ENCODE measurements at regions not wholly inside any gene's neighbourhood (a gene's known extent, or its start where the extent isn't known, plus 50 kb on each side); places are given as distances from the start of the nearest gene placed in this dataset.
"Not testable (repeated sequence)": the region's sequence is repeated elsewhere in the genome, so short reads cannot be mapped to it uniquely, and the experiment has no call there.

DNA sequence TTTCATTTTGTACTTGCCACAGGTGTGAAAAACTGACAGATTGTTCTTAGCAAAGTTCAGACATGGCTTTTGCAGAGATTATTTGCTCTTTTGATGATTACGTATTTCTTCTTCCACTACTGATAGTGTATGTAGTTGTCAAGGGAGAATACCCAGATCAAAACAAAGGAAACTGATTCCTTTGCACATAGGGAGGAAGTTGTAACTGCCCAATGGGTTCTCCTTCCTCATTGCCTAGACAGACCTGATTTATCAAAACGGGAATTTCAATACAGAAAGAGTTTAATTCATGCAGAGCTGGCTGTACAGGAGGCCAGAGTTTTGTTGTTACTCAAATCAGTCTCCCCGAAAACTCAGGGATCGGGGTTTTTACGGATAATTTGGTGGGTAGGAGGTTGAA lies 214.7 kb downstream of the BCAS1 start:
- DNase-seq: no peak

DNA sequence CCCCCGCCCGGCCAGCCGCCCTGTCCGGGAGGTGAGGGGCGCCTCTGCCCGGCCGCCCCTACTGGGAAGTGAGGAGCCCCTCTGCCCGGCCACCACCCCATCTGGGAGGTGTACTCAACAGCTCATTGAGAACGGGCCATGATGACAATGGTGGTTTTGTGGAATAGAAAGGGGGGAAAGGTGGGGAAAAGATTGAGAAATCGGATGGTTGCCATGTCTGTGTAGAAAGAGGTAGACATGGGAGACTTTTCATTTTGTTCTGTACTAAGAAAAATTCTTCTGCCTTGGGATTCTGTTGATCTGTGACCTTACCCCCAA lies 215.8 kb downstream of the BCAS1 start:
- DNase-seq: not testable (repeated sequence)

DNA sequence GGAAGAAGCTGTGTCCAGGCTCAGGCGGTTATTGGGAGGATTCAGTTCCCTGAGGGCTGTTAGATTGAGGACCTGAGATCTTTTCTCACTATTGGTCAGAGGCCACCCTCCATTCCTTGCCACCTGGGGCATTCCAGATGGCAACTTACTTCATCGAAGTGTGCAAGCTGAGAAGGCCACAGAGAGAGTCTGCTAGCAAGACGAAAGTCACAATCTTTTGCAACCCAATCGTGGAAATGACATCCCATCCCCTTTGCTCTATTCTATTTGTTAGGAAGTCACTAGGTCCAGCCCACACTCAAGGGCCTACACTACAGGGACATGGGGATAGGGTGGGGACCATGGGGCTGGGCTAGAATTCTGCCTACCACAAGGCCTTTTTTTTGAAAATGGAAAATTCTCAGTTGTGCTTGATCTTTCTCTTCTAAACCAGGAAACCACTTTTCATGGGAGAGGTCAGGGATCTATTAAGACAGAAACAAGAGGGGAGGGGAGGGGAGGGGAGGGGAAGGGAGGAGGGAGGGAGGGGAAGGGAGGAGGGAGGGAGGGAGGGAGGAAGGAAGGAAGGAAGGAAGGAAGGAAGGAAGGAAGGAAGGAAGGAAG lies 217.2 kb downstream of the BCAS1 start:
- no peak for DNase-seq

DNA sequence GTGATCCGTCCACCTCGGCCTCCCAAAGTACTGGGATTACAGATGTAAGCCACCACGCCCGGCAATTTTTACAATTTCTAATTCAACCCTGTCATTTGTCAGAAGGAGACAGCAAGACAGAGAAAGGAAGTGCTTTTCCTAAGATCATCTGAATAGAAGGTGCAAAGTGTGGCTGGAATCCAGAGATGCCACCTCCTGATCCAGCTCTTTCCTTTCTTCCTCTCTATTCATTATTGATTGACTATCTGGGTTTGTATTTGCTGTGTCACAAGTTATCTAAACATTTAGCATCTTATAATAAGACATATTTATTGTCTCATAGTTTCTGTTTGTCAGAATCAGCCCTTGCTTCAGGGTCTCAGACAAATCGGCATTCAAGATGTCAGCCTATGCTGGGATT lies 217.7 kb downstream of the BCAS1 start:
- no peak for DNase-seq

DNA sequence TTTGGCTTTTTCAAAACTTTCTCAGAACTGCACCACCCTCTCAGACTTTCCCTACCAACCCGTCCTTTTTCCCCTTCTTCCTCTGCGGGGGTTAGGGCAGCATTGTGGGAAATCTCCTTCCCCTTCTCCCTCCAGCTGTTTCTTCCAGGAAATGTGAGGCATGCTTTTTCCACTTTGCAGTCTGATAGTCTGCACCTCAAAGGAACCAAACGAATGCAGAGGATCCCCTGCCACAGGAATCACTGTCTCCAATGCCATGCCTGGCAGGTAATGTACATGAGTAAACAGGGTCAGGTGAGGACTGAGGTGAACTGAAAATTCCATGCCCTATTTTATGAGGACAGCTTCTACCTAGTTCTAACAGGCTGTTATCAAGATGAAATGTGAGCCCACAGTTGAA lies 218.4 kb downstream of the BCAS1 start:
- no peak for DNase-seq

DNA sequence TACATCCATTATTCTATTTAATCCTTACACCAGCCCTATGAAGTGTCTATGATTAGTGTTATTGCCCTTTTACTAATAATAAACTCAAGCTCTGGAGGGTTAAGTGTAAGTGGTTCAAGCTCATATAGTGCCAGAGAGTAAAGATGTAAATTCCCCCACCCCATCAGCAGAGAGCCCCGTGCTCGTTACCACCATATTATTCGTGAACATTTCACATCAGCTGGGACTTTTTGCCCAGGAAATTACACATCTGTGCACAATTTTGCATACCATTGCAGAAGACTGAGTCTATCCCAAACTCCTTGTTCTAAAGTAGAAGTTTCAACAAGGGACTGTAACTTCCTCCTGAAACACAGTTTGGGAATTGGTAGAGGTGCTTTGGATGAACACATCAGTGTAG lies 220.1 kb downstream of the BCAS1 start:
- no peak for DNase-seq

DNA sequence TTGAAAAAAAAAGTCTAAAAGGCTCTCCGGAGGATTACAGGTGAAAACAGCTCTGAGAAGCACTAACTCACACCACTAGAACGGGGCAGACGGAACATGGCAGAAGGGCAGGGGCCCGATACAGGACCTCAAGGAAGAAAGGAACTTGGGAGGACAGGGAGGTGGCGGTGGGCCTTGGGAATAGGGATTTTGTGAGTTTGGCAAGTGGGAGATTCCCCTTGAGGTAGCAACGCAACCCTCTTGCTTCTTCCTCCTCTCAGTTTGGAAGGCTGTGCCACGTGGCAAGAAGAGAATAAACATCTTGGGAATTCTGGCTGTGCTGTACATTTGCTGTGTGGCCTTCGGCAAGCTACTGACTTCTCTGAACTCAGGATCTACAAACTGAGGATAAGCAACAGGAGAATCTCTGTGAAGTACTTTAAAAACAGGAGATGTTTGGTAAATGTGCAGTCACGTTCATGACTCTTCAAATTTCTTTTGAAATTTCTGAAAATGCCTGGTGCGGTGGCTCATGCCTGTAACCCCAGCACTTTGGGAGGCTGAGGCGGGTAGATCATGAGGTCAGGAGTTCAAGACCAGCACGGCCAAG lies 220.8 kb downstream of the BCAS1 start:
- no peak for DNase-seq

DNA sequence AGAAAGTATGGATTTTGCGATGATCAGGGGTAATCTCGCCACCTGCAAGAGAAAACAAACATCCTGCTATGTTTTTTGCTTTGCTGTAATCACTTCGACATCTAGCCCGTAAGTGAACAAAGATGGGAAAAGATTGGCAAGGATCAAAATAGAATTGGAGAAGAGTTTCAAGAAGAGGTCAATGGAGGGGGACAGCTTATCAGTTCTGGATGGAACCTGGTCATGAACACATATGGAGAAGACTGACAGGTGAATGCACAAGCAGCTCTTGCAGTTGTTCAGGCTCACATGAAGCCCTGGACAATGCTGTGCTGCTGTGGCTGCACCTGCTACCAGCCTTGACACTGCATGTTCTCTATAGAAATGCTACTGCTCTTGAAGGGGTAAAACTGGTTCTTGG lies 222.1 kb downstream of the BCAS1 start:
- no peak for DNase-seq

DNA sequence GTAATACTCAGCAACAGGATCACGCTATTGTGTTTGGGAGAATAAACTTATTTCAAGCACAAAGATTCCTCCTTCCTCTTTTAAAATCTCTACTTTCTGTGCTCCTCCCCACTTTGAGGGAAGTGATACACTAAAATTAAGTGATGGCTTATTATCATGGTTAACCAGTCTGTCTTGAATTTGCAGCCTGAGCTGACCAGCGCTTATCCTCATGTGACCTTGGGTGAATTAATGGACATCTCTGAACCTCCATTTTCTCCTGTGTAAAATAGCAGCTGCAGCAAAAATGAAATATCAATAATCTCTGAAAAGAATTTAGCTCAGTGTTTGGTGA lies 222.6 kb downstream of the BCAS1 start:
- DNase-seq: no peak

DNA sequence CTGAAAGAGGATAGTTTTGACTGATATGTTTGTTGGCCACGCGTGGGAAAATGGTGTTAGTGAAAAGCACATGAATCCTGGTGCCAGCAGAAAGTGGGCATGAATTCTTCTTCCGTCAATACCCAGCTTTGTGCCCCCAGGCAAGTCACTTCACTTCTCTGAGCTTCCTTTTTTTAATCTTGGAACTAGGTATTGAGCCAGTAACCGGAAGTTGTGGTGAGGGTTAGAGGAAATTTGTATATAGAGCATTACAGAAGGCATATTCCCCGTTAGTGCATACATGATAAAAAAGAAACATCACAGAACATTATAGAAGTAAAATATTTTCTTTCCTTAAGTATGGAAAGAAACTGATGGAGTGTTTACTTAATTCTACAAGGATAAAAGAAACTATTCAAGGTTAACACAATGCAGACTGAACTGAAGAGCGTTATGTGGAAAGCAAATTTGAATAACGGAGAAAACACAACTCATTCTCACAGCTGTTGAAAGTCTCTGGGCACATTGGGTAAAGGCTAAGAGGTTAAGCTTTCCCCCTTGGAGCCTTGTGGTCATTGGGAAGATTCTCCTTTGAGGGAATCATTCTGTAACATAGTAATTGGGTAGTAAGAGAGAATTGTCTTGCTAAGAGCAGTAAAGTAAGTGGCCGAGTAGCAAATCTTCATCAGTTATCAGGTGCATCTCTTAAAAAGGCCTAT lies 223.1 kb downstream of the BCAS1 start:
- no peak for DNase-seq

DNA sequence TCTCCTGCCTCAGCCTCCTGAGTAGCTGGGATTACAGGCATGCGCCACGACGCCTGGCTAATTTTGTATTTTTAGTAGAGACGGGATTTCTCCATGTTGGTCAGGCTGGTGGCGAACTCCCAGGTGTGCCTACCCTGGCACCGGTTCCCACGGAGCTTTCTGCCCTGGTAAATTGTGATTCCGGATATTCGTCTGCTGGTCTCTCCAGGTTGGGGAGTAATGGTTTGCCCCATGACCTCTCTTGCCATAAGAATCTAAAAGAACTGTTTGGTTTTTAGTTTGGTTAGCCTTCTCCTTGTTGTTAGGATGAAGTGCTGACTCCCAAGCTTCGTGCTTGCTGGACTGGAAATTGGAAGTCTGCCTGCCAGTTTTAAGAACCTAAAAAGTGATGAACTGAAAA lies 223.8 kb downstream of the BCAS1 start:
- no peak for DNase-seq

DNA sequence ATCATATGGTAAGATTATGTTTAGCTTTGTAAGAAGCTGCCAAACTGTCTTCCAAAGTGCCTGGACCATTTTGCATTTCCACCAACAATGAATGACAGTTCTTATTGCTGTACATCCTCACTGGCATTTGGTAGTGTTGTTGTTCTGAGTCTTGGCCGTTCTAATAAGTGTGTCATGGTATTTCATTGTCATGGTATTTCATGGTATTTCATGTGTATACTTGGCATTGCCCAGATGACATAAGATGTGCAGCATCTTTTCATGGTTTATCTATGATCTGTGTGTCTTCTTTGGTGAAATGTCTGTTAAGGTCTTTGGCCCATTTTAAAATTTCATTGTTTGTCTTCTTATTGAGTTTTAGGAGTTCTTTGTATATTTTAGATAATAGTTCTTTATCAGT lies 224.4 kb downstream of the BCAS1 start:
- DNase-seq: no peak

DNA sequence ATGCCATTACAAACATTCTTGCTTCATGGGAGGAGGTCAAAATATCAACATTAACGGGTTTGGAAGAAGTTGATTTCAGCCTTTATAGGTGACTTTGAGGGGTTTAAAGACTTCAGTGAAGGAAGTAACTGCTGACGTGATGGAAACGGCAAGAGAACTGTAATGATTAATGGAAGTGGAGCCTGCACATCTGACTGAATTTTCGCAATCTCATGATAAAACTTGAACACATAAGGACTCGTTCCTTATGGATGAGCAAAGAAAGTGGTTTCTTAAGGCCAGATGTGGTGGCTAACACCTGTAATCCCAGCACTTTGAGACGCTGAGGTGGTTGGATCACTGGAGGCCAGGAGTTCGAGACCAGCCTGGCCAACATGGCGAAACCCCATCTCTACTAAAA lies 226.1 kb downstream of the BCAS1 start:
- DNase-seq: no peak

DNA sequence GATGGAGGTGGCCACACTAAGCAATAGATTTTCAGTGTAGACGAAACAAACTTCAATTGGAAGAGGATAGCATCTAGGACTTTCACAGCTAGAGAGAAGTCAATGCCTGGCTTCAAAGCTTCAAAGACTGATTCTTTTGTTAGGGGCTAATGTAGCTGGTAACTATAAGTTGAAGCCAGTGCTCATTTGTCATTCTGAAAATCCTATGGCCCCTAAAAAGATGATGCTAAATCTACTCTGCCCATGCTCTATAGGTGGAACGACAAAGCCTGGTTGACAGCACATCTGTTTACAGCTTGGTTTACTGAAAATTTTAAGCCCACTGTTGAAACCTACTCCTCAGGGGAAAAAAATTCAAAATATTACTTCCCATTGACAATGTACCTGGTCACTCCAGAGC lies 226.7 kb downstream of the BCAS1 start:
- no peak for DNase-seq

DNA sequence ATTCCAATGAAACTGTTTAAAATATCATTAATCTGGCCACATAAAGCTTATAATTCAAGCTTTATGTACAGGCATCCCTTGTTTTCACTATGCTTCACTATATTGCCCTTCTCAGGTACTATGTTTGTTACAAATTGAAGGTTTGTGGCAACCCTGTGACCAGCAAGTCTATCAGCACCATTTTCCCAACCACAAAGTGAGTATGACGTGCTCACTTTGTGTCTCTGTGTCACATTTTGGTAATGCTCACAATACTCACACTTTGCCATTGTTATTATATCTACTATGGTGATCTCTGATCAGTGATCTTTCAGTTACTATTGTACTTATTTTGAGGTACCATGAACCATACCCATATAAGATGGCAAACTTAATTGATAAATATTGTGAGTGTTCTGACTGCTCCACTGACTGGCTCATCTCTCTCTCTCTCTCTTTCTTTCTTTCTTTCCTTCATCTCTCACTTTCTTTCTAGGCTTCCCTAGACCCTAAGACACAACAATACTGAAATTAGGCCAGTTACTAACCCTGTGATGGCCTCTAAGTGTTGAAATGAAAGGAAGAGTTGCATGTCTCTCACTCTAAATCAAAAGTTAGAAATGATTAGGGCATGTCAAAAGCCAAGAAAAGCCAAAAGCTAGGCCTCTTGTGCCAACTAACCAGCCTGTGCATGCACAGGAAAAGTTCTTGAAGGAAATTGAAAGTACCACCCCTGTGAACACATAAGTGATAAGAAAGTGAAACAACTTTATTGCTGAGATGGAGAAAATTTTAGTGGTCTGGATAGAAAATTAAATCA lies 227.9 kb downstream of the BCAS1 start:
- DNase-seq: no peak

DNA sequence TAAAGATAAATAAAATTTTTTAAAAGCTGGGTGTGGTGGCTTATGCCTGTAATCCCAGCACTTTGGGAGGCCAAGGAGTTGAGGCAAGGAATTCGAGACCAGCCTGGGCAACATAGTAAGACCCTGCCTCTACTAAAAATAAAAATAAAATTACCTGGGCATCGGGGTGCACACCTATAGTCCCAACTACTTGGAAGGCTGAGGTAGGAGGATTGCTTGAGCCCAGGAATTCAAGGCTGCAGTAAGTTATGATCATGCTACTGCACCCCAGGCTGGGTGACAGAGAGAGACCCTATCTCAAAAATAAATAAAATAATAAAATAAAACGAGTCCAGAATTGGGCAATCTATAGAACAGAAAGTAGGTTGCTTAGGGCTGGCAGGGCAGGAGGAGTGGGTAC lies 228.7 kb downstream of the BCAS1 start:
- DNase-seq: no peak

DNA sequence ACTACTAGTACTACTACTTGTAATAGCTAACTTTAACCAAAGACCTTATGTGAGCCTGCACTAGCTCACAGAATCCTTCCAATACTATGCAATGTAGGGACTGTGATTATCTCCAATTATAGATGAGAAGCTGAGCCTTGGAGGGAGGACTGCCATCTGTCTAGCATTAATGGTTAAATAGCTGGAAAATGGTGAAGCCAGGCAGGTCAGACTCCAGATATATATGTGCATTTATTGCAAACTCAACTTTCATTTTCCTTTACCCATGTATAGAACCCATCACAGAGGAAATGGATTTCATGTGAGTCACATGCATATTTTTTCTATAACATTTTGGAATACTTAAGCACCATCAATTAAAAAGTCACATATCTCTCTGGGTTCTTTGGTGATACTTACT lies 229.9 kb downstream of the BCAS1 start:
- no peak for DNase-seq

DNA sequence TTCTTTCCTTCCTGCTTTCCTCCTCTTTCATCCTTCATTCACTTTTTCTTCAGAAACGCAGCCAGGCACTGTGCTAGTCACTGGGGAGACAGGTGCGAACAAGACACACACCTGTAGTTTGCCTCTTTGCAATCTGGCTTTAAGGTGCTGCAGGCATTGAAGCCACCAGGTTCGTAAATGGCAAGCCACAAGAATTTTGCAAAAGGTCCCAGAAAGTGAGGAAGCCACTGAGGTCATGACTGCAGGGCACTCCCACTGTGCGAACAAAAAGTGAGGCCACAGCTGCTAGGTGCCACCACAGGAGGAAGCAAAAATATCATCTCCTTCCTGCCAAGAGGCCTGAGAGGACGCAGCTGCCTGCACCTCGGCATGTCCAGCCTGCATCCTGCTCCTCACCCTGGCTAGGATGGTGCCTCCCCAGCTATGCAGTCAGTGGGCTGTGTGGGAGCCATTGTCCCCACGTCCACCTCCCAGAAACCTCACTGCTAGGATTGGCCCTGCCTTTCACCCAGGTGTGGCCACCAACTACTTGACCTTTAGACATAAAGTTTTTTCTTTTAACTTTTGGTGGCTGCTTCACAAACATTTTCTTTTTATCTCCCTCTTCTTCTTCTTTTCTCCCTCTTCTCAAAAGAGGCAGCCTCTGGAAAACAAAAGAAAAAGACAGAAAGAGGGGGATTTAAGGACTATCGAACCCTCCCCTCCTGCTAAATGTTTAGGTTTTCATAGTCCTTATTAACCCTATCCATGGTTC lies 230.8 kb downstream of the BCAS1 start:
- DNase-seq: no peak

DNA sequence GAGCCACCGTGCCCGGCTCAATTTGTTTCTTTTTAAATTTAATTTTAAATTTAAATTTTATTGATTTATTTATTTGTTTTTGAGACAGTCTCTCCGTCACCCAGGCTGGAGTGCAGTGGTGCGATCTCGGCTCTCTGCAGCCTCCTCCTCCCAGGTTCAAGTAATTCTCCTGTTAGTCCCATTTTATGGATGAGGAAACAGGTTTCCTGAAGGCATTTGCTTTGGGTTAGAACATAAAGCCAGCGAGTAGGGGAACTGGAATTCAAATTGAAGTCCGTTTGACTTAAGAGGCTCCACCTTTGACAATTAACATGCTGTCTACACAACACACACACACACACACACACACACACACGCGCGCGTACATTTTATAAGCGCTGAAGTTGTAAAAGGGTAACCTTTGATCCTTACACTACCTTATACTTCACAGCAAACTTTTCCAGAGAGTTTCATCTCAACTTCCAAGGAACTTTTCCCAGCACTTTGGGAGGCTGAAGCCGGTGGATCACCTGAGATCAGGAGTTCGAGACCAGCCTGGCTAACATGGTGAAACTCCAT lies 232.0 kb downstream of the BCAS1 start:
- no peak for DNase-seq

DNA sequence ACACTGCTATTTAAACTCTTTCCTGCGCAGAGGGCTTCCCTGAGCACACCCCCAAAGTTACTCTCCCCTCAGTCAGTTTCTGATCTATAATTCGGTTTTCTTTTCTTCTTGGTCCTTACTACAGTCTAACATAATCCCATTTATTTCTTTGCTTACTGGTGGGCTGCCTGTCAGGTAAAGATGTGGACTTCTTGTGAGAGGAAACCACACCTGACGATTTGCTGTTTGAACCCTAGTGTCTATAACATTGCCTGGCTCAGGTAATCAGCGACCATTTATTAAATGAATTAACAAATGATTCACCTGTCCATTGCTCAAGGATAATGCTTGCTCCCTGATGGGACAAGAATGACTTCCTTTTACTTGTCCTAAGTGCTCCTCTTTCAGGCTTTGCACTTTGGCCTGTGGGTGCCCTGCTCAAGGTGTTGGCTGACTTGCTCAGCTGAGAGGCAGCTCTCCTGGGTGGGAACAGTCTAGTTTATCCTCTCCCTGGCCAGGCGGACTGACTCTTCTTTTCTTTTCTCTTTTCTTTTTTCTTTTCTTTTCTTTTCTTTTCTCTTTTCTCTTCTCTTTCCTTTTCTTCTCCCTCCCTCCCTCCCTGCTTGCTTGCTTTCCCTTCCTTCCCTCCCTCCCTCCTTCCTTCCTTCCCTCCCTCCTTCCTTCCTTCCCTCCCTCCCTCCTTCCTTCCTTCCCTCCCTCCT lies 233.1 kb downstream of the BCAS1 start:
- DNase-seq: no peak

DNA sequence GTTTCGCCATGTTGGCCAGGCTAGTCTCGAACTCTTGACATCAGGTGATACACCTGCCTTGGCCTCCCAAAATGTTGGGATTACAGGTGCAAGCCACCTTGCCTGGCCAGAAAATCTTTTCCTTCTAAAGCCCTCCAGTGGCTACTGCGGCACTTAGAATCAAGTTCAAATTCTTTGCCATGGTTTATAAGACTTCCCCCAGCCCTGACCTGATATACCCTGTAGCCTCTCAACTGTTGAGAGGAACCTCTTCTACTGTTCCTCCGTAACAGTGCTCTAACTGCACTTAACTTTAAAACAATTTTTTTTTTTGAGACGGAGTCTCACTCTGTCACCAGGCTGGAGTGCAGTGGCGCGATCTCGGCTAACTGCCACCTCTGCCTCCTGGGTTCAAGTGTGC lies 235.6 kb downstream of the BCAS1 start:
- DNase-seq: no peak

DNA sequence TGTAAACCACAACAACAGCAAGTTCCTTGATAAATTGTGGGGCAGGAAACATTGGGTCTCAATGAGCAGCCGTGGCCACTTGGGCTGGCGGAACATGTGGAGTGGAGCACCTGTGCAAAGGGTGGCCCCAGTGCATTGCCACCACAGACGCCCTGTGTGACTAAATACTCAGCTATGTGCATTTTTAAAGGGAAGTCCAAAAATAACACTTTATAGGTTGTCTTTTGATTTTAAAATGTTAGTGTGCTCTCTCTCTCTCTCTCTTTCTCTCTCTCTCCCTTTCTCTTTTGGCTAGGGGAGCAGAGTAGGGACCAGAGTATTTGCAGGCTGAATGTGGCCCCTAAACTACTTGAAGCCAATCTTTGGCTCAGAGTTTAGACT lies 236.3 kb downstream of the BCAS1 start:
- no peak for DNase-seq
